Fibroblast of skin of back (primary cell): ENCODE measurements at regions not wholly inside any gene's neighbourhood (a gene's known extent, or its start where the extent isn't known, plus 50 kb on each side); places are given as distances from the start of the nearest gene placed in this dataset.

Source experiments
- DNase-seq: peaks from one replicate; pipeline ENCODE4 v3.0.0-alpha.2; 2013

DNA sequence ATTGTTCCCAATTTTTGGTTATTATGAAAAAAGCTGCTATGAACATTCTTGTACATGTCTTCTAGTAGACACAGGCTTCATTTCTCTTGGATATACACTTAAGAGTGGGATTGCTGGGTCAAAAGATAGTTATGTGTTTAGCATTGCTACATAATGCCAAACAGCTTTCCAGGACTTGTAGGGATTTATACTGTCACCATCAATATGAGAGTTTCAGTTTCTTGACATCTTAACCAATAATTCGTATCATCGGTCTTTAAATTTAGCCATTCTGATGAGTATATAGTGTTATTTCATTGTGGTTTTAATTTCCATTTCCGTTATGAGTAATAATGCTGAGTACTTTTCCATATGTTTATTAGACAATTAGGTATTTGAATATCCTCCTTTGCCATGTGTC lies 190.3 kb upstream of the PFN2 start:
- no peak for DNase-seq

GRCh38 chr3:150158943-150159625 lies 188.4 kb upstream of the PFN2 start:
- peak; percentile 78 for DNase-seq

DNA sequence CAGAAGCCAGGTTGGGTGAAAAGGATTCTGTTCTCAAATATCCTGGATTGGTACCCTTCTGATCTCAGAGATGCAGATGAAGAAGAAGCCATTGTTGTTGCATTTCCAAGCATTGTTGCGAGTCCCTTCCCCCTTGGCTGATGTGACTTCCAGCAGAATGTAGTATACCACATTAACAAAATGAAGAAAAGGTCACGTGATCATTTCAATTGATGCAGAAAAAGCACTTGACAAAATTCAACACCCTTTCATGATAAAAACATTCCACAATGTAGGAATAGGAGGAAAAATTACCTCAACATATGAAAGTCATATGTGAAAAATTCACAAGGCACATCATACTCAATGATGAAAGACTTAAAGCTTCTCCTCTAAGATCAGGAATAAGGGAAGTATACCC lies 181.9 kb upstream of the PFN2 start:
- no peak for DNase-seq

- no peak for DNase-seq
These were observed 179.9 kb upstream of the PFN2 start for GRCh38 chr3:150150633-150151032.

- peak; percentile 95 for DNase-seq
These were observed 179.0 kb upstream of the PFN2 start for GRCh38 chr3:150149651-150150051.

GRCh38 chr3:150148227-150148626 lies 177.5 kb upstream of the PFN2 start:
- DNase-seq, result no peak

- no peak for DNase-seq
These were observed 177.1 kb upstream of the PFN2 start for GRCh38 chr3:150147776-150148175.

DNA sequence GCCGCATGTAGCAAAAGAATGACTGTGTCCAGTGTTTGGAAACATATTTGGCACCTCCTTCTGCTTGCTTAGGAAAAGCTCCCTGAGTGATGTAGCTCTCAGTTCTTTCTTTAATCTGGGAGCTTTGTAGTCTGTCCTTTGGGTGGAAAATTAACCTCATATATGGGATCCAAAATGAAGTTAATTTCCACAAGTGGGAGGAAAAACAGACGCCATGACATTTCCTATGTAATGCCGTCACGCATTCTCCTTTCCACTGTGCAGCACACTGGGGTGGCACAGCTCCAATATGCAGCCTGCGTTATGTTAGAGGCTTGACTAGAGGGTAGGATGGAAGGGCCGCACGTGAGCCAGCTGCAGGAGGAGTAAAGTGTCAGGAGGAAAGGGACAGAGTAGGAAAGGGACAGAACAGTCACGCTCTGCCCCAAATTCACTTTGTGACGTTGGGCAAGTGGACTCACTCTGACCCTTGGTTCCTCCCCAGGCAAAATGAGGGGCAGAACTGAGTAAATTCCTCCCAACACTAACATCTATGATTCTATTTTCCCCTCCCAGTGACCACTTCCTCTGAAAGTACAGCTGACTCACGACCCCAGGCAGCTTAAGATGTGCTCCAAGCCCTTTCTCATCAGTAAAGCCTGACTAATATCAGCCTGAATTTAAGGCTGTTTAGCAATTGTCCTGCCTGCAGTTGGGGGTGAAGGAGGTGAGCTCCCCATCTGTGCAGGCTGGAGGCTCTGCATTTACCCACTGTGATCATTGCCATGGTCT lies 176.5 kb upstream of the PFN2 start:
- DNase-seq, result peak; percentile 95

GRCh38 chr3:150145659-150146058 lies 175.0 kb upstream of the PFN2 start:
- no peak for DNase-seq

- DNase-seq, result no peak
These were observed 173.6 kb upstream of the PFN2 start for GRCh38 chr3:150144191-150144708.

DNA sequence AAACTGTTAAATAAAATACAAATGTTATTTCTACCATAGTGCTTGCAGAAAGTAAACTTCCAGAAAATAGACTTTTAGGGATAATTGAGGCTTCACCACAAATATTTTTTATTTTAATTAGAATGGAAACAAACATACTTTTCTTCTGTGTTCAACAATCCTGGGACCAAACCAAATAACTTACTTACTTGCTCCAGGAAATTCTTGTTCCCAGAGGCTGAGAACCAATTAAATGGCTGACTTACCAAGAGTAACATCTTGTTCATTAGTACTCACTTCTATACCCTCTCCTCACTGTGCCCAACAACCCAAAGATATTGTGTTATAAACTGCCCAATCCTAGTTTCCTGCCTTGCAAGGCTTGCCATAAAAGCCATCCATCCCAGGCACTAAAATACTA lies 172.2 kb upstream of the PFN2 start:
- DNase-seq, result no peak

- DNase-seq, result no peak
These were observed 171.2 kb upstream of the PFN2 start for GRCh38 chr3:150141790-150142326.

GRCh38 chr3:150140614-150141321 lies 170.1 kb upstream of the PFN2 start:
- no peak for DNase-seq

DNA sequence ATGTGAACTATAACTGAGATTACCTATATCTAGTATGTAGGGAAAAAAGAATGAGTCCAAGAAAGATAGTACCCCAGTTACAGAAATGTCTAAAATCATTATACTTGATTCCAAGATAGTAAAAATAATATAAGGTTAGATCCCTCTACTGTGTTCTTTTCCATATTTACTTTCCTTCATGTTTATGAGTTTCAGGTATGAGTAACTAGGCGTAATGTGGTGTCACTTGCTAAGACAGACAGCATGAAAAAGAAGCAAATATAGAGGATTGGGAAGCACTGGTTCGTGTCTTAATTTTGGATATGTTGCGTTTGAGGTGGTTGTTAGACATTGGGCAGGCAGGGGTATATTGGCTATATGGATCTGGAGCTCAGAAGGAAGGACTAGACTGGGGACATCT lies 168.1 kb upstream of the PFN2 start:
- DNase-seq, result no peak

GRCh38 chr3:150136242-150136641 lies 165.5 kb upstream of the PFN2 start:
- DNase-seq, result no peak

DNA sequence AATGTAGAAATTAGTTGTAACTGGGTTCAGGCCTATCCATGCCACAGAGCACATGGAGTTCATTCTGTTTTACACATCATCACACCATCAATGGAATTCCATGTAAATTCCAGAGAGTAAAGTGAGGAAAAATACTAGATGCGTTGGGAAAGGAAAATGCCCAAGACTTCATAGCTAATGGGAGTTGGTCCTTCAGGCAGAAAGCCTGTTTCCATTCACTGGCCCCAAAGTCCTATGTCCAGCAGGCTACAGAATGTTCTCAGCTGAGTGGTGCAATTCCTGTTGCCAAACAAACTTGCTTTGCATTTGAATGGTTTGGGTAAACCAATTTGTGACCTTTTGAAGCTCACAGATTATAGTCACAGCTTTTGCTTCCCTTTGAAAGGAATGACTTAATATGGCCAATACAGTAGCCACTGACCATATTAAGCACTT lies 164.6 kb upstream of the PFN2 start:
- DNase-seq, result peak; percentile 44

- DNase-seq, result peak; percentile 41
These were observed 162.6 kb upstream of the PFN2 start for GRCh38 chr3:150133293-150133692.

DNA sequence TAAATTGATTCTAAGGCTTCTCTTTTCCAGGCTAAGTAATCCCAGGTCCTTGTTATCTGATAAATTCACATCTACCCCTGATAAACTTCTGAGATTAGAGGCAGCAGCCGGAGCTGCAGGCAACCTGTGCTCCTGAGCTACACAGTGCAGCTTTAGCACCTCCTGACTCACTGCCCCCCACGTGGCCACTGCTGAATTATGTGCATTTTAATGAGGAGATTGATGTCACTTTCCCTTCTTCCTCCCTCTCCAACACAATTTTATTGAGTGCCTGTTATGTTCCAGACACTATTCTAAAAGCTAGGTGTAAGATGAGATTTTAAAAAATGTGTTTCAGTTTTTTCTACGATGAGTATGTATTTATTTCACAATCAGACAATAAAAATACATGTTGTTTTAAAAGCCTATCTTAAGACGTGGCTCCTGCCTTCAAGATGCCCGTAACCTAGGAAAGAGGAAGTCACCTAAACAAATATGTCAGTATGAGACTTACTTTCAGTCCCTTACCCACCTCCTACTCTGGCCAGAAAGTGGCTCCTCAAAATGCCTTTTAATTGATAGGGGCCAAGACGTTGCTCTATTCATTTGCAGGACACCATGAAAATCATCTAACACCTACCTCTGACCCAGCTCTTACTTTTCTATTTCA lies 161.5 kb upstream of the PFN2 start:
- DNase-seq, result peak; percentile 19

DNA sequence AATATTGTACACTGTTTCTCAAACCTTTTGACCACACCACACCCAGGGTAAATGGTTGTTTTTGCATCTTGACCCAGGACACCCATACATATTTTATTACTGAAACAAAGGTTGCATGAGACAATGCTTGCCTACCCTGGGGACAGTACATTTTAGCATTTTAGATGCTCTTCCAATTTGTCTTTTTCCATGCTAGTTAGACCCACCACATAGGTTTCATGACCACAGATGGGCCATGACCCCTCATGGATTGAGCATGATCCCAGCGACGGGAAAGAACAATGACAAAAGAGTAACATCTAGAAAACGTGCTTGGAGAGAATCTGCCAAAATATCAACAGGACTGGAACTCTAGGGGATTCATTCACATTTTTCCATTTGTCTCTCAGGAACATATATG lies 161.0 kb upstream of the PFN2 start:
- no peak for DNase-seq

DNA sequence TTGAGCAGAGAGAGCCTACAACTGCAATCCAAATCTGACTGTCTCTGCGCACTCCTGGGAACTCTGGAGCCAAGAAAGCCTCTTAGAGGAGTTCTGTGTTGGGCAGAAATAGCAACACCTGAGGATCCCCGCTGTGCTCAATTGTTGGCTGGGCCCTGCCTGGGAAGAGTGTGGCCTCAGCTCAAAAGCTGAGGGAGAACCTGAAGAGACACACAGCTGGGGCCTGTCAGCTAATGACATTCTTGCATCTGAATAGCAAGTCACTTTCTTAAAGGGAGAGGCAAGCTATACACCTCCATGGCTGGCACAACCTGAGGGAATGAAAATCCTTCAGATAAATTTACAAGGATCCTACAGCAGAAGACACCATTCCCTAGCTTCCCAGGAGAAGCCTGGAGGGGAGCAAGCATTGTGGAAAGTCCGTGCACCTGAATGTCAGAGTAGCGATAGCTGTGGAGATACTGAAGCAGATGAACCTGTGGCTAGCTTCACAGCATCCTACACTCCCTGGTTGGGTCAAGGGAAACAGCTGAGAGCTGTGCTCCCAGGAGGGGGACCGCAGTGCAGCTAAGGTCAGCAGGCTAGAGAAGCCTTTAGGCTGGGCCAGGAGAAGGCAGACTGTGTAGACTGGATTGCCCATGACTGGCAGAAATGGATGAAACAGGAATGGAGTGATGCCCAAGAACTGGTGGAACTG lies 159.9 kb upstream of the PFN2 start:
- DNase-seq, result no peak

GRCh38 chr3:150129166-150129565 lies 158.5 kb upstream of the PFN2 start:
- no peak for DNase-seq

DNA sequence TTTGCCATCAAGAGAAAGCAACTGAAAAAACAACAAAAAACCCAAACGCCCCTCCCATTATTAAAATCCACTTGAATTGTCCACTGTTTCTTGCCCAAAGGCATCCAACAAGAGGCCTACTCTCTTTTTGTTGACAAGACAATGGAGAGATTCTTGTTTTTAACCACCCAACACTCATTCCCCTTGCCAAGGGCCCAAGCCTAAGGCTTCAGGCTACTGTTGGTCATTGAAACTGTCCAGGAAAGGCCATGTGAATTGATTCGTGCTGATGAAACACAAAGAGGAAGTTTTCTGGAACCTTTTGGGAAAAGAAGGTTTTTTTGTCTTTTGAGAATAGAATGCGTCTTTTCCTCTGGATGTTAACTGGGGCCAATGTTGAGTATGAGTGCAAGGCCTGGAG lies 157.4 kb upstream of the PFN2 start:
- DNase-seq, result no peak
